ENCODE measurements at regions not wholly inside any gene's neighbourhood (a gene's known extent, or its start where the extent isn't known, plus 50 kb on each side); places are given as distances from the start of the nearest gene placed in this dataset.

GRCh38 chr6:169969372-169970099 is 218.1 kb downstream of the ERMARD start:
- no peak for DNase-seq (ENCODE audit: low read depth, low spot score)

GRCh38 chr6:169968541-169969270 is 217.3 kb downstream of the ERMARD start:
- no peak for DNase-seq (ENCODE audit: low read depth, low spot score)

- no peak for DNase-seq (ENCODE audit: low read depth, low spot score)
Measured at GRCh38 chr6:169967687-169968086, 216.3 kb downstream of the ERMARD start.

GRCh38 chr6:169966312-169967181 is 215.1 kb downstream of the ERMARD start:
- no peak for DNase-seq (ENCODE audit: low read depth, low spot score)

GRCh38 chr6:169965657-169966311 is 214.4 kb downstream of the ERMARD start:
- DNase-seq (ENCODE audit: low read depth, low spot score) = no peak

- no peak for DNase-seq (ENCODE audit: low read depth, low spot score)
Measured at GRCh38 chr6:169965239-169965638, 213.8 kb downstream of the ERMARD start.

- no peak for DNase-seq (ENCODE audit: low read depth, low spot score)
Measured at GRCh38 chr6:169964486-169965180, 213.2 kb downstream of the ERMARD start.

GRCh38 chr6:169963581-169964297 is 212.3 kb downstream of the ERMARD start:
- DNase-seq (ENCODE audit: low read depth, low spot score) = no peak

- no peak for DNase-seq (ENCODE audit: low read depth, low spot score)
Measured at GRCh38 chr6:169962604-169963469, 211.4 kb downstream of the ERMARD start.

- peak; percentile 61 for DNase-seq (ENCODE audit: low read depth, low spot score)
Measured at GRCh38 chr6:169961772-169962561, 210.5 kb downstream of the ERMARD start.

GRCh38 chr6:169960886-169961611 is 209.6 kb downstream of the ERMARD start:
- DNase-seq (ENCODE audit: low read depth, low spot score) = no peak

GRCh38 chr6:169960521-169960885 is 209.1 kb downstream of the ERMARD start:
- no peak for DNase-seq (ENCODE audit: low read depth, low spot score)

- no peak for DNase-seq (ENCODE audit: low read depth, low spot score)
Measured at GRCh38 chr6:169960003-169960344, 208.6 kb downstream of the ERMARD start.

- no peak for DNase-seq (ENCODE audit: low read depth, low spot score)
Measured at GRCh38 chr6:169959136-169960002, 207.9 kb downstream of the ERMARD start.

GRCh38 chr6:169958510-169958909 is 207.1 kb downstream of the ERMARD start:
- no peak for DNase-seq (ENCODE audit: low read depth, low spot score)

GRCh38 chr6:169957351-169957963 is 206.0 kb downstream of the ERMARD start:
- DNase-seq (ENCODE audit: low read depth, low spot score) = no peak

- no peak for DNase-seq (ENCODE audit: low read depth, low spot score)
Measured at GRCh38 chr6:169956580-169956979, 205.2 kb downstream of the ERMARD start.
